ENCODE measurements at regions not wholly inside any gene's neighbourhood (a gene's known extent, or its start where the extent isn't known, plus 50 kb on each side); places are given as distances from the start of the nearest gene placed in this dataset.

GRCh38 chr2:64842030-64842429 is 147.2 kb upstream of the SLC1A4 start:
- no peak for TF ChIP-seq CTCF (IDR thresholded peaks at IDR 0.05; ENCODE audit: low read depth, low read length)
- TF ChIP-seq EZH2phosphoT487 (IDR thresholded peaks at IDR 0.05; ENCODE audit: low read depth) = no peak
